NCI-H2029 (cell line): ENCODE measurements at regions not wholly inside any gene's neighbourhood (a gene's known extent, or its start where the extent isn't known, plus 50 kb on each side); places are given as distances from the start of the nearest gene placed in this dataset.
A peak's percentile ranks its signal among the peaks of the same experiment; 100 is the strongest.
"Not testable (repeated sequence)": the region's sequence is repeated elsewhere in the genome, so short reads cannot be mapped to it uniquely, and the experiment has no call there.

Experiments
- DNase-seq: peaks from one replicate; lab custom pipeline; 2025; lab: John Stamatoyannopoulos, UW

DNA sequence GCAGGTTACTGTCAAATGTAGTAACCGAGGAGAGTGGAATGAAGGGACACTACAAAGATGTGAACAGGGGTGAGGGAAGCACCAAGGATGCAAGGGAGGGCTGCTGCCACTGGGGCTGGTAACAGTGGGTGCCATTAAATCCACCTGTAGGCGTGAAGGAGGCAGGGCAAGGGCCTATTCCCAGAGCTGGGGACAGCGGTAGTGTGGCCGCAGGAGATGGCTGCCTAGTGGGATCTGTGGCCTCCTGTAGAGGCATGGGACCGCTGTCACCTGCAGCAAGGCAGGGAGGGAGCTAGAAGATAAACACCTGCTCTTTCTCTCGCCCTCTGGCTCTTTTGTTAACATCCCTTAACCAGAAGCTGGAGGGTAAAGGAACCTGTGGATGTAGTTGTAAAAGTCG lies 80.5 kb upstream of the CNIH3 start:
- no peak for DNase-seq

DNA sequence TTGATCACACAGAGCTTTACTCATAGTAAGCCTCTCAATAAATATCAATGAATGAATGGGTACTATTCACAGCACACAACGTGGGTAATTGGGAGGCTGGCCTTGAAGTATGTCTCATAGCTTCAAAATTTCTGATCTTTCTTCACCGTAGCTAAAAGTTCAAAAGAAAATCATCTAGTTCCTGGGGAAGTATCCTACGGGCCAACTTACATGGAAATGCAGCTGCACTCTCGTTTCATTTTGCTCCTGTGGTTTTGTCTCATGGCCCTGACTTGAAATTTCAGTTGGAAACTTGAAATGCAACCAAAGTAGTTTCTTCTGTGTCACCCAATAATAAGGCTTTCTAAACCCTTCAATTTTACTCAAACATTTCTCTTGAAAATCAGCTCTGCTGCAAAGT lies 76.1 kb upstream of the CNIH3 start:
- no peak for DNase-seq

DNA sequence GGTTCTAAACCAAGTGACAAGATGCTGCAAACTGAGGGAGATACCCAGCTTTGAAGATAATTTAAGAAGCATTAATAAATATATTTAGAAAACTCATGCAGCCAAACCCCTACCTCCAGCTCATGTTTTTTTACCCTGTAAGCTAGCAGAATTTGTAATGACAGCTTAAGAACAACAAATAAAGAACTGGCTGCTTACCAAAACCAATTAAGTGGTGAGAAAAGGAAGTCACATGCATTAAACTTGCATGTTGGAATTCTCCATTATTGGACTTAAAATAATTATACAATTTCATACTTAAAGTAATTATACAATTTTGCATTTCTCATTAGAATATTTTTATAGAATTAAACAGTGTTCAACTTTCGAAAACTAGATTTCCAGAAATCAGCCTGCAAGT lies 75.6 kb upstream of the CNIH3 start:
- peak; percentile 3 for DNase-seq

DNA sequence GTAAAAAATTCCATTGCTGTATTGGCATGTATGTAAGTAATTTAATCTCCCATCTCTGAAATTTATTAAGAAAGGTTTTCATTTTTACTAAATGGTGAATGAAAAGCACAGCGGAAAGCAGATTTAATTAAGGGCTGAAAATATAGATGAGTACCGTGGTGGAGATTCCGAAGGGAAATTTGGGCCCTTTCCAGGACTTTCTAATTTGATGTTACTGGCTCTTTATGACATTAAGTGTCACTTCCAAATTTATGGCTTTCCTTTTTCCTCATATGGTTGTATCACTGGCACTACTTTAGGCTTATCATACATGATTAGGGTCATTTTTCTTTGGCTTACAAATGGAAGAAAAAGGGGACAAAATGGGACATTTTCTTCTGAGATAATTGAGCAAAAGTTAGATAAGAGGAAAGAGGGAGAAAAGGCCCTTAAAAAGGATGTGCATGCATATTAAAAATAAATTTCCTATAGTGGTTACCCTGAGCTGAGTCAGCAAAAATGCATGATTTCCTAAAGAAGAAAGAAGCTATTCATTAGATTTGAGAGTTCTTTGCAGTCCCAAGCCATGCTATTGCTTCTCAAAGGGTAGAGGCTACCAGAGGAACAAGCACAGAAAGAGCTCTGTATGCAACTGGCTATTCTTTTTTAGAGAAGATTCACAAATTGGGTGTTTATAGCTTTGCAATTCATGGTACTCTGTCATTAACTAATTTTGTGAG lies 74.9 kb upstream of the CNIH3 start:
- no peak for DNase-seq

DNA sequence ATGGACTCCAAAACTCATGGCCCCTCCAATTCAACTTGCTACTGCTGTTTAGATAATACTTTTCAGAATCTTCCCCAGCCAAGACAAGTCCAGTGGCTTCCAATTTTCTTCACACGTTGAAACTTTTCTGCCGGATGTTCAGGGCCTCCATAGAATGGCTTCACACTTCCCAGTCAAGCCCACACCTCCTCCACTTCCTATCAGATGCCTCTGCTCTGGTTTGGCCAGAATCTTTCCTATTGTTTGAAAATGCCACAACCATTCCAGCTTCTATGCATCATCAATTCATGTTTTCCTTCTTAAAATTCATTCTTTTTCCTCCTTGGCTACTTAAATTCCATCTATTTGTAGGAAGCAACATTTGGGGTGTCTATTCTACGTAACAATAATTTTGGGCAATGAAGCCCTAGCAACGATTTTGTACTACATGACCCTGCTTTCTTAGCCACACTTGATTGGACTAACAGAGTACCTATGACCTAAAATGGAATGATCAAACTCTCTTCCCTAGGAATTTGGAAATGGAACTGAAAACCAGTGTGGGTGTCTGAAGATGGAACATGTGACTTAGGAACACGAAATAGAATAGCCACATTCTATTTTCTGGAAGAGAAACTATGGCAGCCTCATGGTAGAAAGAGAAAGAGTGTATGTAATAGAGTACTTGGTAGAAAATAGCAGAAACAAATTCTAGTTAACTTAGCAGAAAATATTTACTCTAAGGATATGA lies 74.1 kb upstream of the CNIH3 start:
- DNase-seq: no peak

DNA sequence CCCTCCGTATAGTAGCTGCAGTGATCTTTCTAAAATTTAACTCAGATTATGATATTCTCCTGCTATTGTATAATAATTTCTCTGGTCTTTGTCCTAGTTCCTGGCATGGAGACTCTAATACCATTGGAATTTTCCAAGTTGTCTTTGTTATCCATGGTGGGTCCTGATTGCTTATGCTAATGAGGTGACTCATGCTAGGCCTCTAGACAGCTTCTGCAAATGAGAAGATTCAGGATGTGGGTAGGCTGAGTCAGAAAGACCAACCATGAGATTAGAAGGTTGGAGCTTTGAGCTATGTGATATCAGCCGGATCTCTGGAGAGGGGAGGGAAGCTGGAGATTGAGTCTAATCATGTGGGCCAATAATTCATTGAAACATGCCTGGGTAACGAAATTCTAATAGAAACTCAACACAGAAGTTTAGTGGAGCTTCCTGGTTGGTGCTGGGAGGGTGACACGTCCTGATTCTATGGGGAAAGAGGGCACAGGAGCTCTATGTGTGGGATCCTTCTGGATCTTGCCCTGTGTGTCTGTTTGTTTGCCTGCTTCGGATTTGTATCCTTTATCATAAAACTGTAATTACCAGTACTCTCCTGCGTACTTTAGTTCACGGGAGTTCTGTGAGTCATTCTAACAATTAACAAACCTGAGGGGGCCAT lies 73.2 kb upstream of the CNIH3 start:
- DNase-seq: no peak

DNA sequence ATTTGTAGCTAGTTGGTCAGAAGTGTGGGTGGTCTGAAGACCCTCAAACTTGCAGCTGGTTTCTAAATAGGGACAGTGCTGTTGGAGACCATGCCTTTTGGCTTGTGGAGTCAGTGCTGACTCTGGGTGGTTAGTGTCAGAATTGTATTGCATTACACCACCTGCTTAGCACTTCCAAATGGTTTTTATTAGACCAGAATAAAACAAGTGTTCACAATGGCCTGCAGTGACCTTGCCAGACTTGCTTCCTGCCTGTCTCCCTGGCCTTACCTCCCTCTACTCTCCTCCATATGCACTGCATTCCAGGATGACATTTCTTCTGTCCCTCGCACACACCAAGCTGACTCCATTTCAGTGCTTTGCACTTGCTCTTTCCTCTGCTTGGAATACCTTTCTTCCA lies 72.7 kb upstream of the CNIH3 start:
- no peak for DNase-seq

DNA sequence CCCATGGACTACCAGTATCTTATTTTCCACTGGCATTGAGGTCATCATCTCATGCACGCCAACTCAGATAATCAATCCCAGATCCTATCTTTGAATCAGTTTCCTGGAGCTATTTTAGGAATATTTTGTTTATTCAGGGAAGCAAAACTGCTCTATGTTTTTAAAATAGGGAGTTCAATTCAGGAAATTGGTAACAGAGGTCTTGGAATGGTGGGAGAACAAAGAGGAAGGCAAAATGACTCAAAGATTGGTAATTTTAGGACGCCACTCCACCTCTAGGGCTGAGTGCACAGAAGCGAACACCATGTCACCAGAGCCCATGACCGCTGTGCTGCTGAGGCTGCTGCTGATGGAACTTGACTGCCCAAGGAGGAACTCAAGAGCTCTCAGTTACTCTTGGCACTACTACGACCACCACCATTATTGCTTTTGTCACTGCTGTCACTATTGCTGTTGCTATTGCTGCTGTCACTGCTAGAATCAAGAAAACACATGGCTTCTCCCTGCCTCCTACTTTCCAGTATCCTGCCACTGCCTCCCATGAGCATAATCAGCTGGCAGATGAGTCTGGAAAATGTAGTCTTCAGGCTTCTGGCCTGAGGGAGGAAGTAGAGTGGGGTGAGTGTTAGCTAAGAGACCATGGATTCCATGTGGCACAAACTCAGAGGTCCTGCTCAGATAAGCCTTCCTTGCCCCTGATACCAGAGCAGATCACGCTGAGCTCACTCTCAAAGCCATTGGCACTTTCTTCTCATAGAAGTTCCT lies 71.6 kb upstream of the CNIH3 start:
- DNase-seq: no peak

DNA sequence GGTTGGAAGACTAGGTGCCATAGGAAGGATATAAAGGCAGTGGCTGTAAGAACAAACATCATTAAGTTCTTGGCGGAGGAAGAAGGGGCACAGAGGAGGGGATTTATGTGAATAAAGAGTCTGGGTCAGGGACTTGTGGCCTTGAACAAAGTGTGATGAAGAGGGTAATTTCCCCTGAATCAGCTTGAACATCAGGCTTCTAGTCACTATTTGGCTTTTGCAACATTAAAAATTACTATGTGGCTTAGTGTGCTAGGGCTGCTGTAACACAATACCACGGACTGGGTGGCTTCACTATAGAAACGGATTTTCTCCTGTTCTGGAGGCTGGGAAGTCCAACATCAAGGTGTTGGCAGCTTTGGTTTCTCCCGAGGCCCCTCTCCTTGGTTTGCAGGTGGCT lies 70.5 kb upstream of the CNIH3 start:
- DNase-seq: no peak

DNA sequence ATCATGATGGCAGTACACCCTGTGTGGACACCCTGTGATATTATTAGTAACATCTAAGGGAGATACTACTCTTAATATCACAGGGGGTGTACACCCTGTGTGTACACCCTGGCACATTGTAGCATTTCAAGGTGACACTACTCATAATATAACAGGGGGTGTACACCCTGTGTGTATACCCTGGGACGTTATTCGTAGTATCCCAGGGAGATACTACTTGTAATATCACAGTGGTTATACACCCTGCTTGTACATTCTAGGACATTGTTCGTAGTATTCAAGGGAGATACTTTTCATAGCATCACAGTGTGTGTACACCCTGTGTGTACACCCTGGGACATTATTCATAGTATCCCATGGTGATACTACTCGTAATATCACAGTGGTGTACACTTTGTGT lies 67.4 kb upstream of the CNIH3 start:
- DNase-seq: no peak

DNA sequence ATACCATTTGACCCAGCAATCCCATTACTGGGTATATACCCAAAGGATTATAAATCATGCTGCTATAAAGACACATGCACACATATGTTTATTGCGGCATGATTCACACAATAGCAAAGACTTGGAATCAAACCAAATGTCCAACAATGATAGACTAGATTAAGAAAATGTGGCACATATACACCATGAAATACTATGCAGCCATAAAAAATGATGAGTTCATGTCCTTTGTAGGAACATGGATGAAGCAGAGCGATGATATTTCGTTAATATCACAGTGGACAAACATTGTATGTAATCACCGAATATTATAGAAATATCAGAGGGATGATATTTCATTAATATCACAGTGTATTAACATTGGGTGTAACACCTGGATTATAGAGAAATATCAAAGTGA lies 64.9 kb upstream of the CNIH3 start:
- not testable (repeated sequence) for DNase-seq

DNA sequence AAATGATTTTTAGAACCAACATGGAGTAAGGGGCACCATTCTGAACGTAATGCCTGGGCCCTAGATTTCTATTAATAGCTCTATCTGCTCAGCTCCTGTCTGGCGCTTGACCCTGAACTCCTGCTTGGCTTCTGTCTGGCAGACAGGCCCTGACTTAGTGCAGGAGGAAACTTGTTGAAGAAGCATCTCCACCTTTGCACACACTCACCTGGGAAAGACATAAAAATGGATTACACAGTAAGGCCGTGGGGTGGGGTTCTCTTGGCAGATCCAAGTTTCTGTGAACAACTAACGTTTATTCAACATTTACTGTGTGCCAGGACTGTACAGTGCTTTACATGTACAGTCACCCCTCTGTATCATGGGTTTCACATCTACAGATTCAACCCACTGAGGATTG lies 62.1 kb upstream of the CNIH3 start:
- DNase-seq: no peak

DNA sequence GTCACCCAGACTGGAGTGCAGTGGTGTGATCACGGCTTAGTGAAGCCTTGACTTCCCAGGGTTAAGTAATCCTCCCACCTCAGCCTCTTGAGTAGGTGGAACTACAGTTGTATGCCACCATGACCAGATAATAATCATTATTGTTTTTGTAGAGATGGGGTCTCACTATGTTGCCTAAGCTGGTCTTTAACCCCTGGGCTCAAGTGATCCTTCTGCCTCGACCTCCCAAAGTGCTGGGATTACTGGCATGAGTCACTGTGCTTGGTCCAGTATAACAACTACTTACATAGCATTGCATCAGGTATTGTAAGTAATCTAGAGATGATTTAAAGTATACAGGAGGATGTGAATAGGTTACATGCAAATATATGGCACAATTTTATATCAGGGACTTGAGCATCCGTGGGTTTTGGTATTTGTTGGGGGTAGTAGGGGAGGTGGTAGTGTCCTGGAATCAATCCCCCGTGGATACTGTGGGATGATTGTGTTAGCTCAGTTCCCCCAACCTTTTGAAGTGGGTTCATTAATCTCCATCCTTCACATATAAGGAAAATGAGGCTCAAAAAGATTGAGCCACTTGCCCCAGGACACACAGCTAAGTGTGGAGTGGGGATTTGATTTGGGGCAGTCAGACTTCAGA lies 61.4 kb upstream of the CNIH3 start:
- no peak for DNase-seq

DNA sequence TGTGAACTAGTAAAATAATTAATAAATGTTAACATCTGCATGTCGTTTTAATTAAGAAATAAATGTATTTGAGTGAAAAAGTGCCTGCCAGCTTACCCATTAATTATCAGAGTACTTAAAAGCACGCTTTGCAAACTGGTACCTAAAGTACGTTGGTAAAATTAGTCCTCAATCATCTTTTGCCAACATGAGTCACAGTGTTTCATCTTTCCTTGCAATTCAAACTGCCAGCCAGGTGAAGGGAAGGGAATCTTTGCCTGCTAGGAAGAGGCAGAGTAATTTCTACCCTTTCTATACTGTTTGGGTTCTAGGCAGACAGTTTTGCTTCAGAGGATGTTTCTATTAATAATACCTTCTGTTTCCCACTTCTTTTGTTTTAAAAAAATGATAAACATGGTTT lies 57.2 kb upstream of the CNIH3 start:
- no peak for DNase-seq

DNA sequence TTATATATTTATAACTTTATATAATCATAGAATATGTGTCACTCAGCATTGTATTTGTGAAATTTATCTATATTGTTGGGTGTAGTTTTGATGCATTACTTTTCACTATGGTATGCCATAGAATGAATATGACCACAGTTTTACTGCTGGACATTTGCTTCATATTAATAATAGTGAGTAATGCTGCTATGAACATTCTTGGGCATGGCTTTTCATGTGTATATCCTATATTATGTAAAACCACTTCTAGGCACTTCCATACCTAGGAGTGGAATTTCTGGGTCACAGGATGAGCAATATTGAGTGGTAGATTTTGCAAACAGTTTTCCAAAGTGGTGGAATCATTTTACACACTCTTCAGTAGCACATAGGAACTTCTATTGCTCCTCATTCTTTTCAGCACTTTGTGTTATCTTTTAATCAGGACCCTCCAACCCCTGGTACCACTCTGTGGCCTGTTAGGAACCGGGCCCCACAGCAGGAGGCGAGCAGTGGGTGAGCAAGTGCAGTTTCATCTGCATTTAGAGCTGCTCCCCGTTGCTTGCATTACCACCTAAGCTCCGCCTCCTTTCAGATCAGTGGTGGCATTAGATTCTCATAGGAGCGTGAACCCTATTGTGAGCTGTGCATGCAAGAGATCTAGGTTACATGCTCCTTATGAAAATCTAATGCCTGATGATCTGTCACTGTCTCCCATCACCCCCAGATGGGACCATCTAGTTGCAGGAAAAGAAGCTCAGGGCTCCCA lies 56.0 kb upstream of the CNIH3 start:
- no peak for DNase-seq

DNA sequence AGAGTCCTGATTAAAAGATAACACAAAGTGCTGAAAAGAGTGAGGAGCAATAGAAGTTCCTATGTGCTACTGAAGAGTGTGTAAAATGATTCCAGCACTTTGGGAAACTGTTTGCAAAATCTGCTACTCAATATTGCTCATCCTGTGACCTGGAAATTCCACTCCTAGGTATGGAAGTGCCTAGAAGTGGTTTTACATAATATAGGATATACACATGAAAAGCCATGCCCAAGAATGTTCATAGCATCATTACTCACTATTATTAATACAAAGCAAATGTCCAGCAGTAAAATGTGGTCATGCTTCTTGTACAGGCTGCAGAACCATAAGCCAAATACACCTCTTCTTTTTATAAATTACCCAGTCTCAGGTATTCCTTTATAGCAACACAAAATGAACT lies 53.2 kb upstream of the CNIH3 start:
- DNase-seq: not testable (repeated sequence)

DNA sequence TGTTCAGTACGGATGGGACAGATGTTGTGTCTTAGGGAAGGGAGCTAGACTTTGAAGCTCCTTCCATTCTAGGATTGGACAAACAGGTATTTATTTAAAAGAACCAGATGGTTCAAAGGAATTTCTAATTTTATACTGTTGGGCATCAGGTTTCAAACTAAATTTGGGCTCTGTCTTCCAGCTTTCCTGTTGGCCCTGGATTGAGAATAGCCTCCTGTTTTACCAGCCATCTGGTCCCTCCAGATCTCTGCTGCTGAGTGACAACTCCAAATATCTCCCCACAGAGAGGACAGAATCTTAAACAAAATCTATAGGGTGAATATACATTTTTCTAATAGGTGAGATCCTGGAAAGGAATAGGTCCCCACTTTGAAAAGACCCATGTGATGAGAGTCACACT lies 52.5 kb upstream of the CNIH3 start:
- DNase-seq: no peak

DNA sequence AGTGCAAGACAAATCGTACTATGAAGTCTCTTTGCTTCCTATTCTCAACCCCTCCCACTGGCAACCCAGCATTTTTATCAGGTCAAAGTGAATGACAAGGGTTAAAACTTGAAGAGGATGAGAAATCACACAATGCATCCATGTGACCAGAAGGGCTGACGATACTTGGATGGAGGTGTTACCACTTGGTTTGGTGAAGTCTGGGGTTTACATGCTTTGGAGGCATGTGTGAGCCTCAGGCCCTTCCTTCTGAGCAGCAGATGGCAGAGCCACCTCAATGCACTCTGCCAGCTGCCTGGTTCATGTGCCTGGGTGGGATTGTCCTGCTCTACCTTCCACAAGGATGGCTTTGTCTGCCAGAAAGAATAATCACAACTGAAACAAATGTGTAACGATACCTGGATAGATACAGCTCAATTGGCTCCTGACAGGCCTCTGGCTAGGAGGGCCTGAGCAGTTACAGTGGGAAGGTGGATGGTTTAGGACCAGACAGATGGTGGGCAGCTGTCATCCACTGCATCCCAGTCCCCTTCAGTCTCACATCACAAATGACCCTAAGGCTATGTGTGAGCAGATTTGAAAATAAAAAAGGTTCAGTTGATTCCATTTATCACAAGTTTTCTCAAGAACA lies 51.5 kb upstream of the CNIH3 start:
- no peak for DNase-seq

DNA sequence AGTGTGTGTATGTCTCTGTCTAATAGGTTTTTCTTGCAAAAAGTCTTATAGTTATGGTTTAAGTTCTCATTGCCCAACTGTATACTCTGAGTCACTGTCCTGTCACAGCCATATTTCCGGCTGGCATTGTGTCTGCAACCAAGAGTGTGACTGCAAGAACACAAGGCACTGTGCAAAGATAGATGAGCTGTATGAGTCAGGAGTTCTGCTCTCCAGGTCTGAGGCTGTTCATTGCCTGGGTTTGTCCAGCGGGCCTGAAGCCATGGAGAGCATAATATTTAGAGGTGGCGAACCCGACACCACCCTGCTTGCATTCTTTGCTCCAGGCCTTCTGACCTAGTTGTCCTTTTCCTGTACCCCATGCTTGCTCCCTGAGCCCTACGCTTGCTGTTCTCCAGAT lies 50.9 kb upstream of the CNIH3 start:
- DNase-seq: no peak

DNA sequence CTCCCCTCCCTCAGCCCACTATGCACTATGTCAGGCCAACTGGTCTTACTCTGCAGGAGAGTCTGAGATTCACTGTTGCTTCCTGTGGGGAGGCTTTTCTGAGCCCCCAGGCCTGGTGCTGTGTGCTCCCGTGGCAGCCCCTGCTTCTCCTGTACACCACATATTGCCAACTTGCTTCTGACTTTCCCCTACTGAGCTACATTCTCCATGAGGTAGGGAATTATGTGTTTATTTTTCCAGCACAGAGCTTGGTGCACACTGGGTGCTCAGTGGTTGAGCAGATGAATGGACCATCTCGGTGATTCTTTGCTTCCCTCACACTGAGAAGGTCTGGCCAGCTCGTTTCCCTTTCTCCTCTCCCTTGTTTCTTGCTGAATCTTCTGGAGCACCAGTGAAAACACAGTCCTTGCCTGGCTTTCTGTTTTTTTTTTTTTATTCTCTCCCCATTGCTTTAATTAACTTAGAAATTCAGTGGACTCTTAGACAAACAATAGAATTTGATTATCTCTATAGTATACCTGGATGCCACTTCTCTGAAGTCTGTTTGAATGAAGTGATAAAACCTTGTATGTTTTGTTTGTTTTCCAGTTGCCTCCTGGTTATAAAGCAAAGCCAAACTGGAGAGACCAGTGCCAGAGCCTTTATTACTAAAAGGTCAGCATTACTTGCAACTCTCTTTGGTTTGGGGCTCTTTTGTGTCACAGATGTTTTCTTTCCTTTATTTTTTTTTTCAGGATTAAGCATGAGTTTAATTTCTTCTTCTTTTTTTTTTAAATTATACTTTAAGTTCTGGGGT lies 50.3 kb upstream of the CNIH3 start:
- no peak for DNase-seq
